ENCODE measurements at regions not wholly inside any gene's neighbourhood (a gene's known extent, or its start where the extent isn't known, plus 50 kb on each side); places are given as distances from the start of the nearest gene placed in this dataset.

- TF ChIP-seq CTCF (IDR thresholded peaks at IDR 0.05; ENCODE audit: insufficient read depth in 1 of 2, low read depth in 1 of 2, low read length in 1 of 2, severe bottlenecking in 1 of 2, unreplicated experiment in 1 of 2), result no peak
- Mint-ChIP-seq H3K27me3 (ENCODE audit: insufficient read depth, unreplicated experiment) (no peaks in the 10 kb centered on the region), H3K36me3 (ENCODE audit: insufficient read depth, unreplicated experiment) (no peaks in the 10 kb centered on the region), H3K4me3 (ENCODE audit: unreplicated experiment) (no peak overlapping the region), H3K9me3 (ENCODE audit: unreplicated experiment) (no peaks in the 10 kb centered on the region), H3K4me1 (ENCODE audit: low read depth, unreplicated experiment) (no peaks in the 10 kb centered on the region), H3K27ac (ENCODE audit: unreplicated experiment) (no peak overlapping the region)
- Histone ChIP-seq H3K27me3 (replicated peaks; ENCODE audit: control insufficient read depth, insufficient read depth, low read length) (no peaks in the 10 kb centered on the region), H3K4me1 (no peaks in the 10 kb centered on the region), H3K4me3 (ENCODE audit: low read depth, low read length) (no peak overlapping the region), H3K36me3 (ENCODE audit: control insufficient read depth, insufficient read depth, low read length) (no peaks in the 10 kb centered on the region), H3K9me3 (no peaks in the 10 kb centered on the region)
- POLR2A ChIA-PET, result no interaction called here
- BruUV-seq (replicated peaks), result no TSS peak
- intact Hi-C loops (cut with micrococcal nuclease; ENCODE audit: unreplicated experiment), result no loop called here
- CTCF ChIA-PET, result no interaction called here
- DNase-seq, result no peak
Measured at GRCh38 chr2:187644486-187644885, 90.3 kb upstream of the TFPI start.

GRCh38 chr2:187644981-187645380 is 90.7 kb upstream of the TFPI start:
- H3K9me3 Mint-ChIP-seq (ENCODE audit: unreplicated experiment), result no peaks in the 10 kb centered on the region
- H3K27ac Mint-ChIP-seq (ENCODE audit: unreplicated experiment), result no peak overlapping the region
- H3K4me1 ChIP-seq, result no peaks in the 10 kb centered on the region
- ChIA-PET POLR2A (no interaction called here), CTCF (no interaction called here)
- no peaks in the 10 kb centered on the region for H3K9me3 ChIP-seq
- TF ChIP-seq CTCF (IDR thresholded peaks at IDR 0.05; ENCODE audit: insufficient read depth in 1 of 2, low read depth in 1 of 2, low read length in 1 of 2, severe bottlenecking in 1 of 2, unreplicated experiment in 1 of 2), result no peak
- intact Hi-C loops (cut with micrococcal nuclease; ENCODE audit: unreplicated experiment), result no loop called here
- H3K4me1 Mint-ChIP-seq (ENCODE audit: low read depth, unreplicated experiment), result no peaks in the 10 kb centered on the region
- H3K4me3 ChIP-seq (ENCODE audit: low read depth, low read length), result no peak overlapping the region
- H3K27me3 Mint-ChIP-seq (ENCODE audit: insufficient read depth, unreplicated experiment), result no peaks in the 10 kb centered on the region
- no peak for DNase-seq
- no peaks in the 10 kb centered on the region for H3K36me3 Mint-ChIP-seq (ENCODE audit: insufficient read depth, unreplicated experiment)
- no peaks in the 10 kb centered on the region for H3K27me3 ChIP-seq (replicated peaks; ENCODE audit: control insufficient read depth, insufficient read depth, low read length)
- no TSS peak for BruUV-seq (replicated peaks)
- H3K4me3 Mint-ChIP-seq (ENCODE audit: unreplicated experiment), result no peak overlapping the region
- H3K36me3 ChIP-seq (ENCODE audit: control insufficient read depth, insufficient read depth, low read length), result no peaks in the 10 kb centered on the region

- Histone ChIP-seq H3K4me1 (no peaks in the 10 kb centered on the region), H3K4me3 (ENCODE audit: low read depth, low read length) (no peak overlapping the region), H3K27me3 (replicated peaks; ENCODE audit: control insufficient read depth, insufficient read depth, low read length) (no peaks in the 10 kb centered on the region), H3K36me3 (ENCODE audit: control insufficient read depth, insufficient read depth, low read length) (no peaks in the 10 kb centered on the region), H3K9me3 (no peaks in the 10 kb centered on the region)
- no TSS peak for BruUV-seq (replicated peaks)
- H3K36me3 Mint-ChIP-seq (ENCODE audit: insufficient read depth, unreplicated experiment), result no peaks in the 10 kb centered on the region
- intact Hi-C loops (cut with micrococcal nuclease; ENCODE audit: unreplicated experiment), result no loop called here
- POLR2A ChIA-PET, result no interaction called here
- H3K27me3 Mint-ChIP-seq (ENCODE audit: insufficient read depth, unreplicated experiment), result no peaks in the 10 kb centered on the region
- H3K4me1 Mint-ChIP-seq (ENCODE audit: low read depth, unreplicated experiment), result no peaks in the 10 kb centered on the region
- CTCF ChIA-PET, result no interaction called here
- no peak for DNase-seq
- no peak overlapping the region for H3K4me3 Mint-ChIP-seq (ENCODE audit: unreplicated experiment)
- no peaks in the 10 kb centered on the region for H3K9me3 Mint-ChIP-seq (ENCODE audit: unreplicated experiment)
- no peak for TF ChIP-seq CTCF (IDR thresholded peaks at IDR 0.05; ENCODE audit: insufficient read depth in 1 of 2, low read depth in 1 of 2, low read length in 1 of 2, severe bottlenecking in 1 of 2, unreplicated experiment in 1 of 2)
- H3K27ac Mint-ChIP-seq (ENCODE audit: unreplicated experiment), result no peak overlapping the region
Measured at GRCh38 chr2:187646556-187646955, 92.3 kb upstream of the TFPI start.
